Hematopoietic multipotent progenitor cell treated with erythropoietin and hydrocortisone succinate and interleukin-3 and kit ligand, for 6 days (in vitro differentiated cells): ENCODE measurements at regions not wholly inside any gene's neighbourhood (a gene's known extent, or its start where the extent isn't known, plus 50 kb on each side); places are given as distances from the start of the nearest gene placed in this dataset.

Source experiments
- DNase-seq: peaks from one replicate; pipeline ENCODE4 v3.0.0-alpha.2; 2015

- DNase-seq: no peak
Observed at GRCh38 chr15:93469994-93470393, 381.0 kb upstream of the RGMA start.

- no peak for DNase-seq
Observed at GRCh38 chr15:93467337-93467736, 378.3 kb upstream of the RGMA start.

- no peak for DNase-seq
Observed at GRCh38 chr15:93466380-93466779, 377.4 kb upstream of the RGMA start.

- no peak for DNase-seq
Observed at GRCh38 chr15:93462690-93463089, 373.7 kb upstream of the RGMA start.

GRCh38 chr15:93460717-93461116 is 371.7 kb upstream of the RGMA start:
- no peak for DNase-seq

GRCh38 chr15:93459396-93459795 is 370.4 kb upstream of the RGMA start:
- DNase-seq: no peak

- no peak for DNase-seq
Observed at GRCh38 chr15:93458597-93458996, 369.6 kb upstream of the RGMA start.

- no peak for DNase-seq
Observed at GRCh38 chr15:93454788-93455187, 365.8 kb upstream of the RGMA start.

GRCh38 chr15:93452537-93453211 is 363.7 kb upstream of the RGMA start:
- no peak for DNase-seq

- no peak for DNase-seq
Observed at GRCh38 chr15:93451822-93452221, 362.8 kb upstream of the RGMA start.

- DNase-seq: no peak
Observed at GRCh38 chr15:93451265-93451664, 362.3 kb upstream of the RGMA start.

- no peak for DNase-seq
Observed at GRCh38 chr15:93449798-93450197, 360.8 kb upstream of the RGMA start.

- DNase-seq: no peak
Observed at GRCh38 chr15:93438310-93438709, 349.3 kb upstream of the RGMA start.

- DNase-seq: no peak
Observed at GRCh38 chr15:93432474-93432873, 343.5 kb upstream of the RGMA start.

- no peak for DNase-seq
Observed at GRCh38 chr15:93428807-93429351, 339.9 kb upstream of the RGMA start.

- DNase-seq: no peak
Observed at GRCh38 chr15:93428150-93428549, 339.1 kb upstream of the RGMA start.

- DNase-seq: no peak
Observed at GRCh38 chr15:93424131-93424530, 335.1 kb upstream of the RGMA start.

GRCh38 chr15:93422476-93422875 is 333.5 kb upstream of the RGMA start:
- no peak for DNase-seq

GRCh38 chr15:93420477-93420876 is 331.5 kb upstream of the RGMA start:
- no peak for DNase-seq

- no peak for DNase-seq
Observed at GRCh38 chr15:93420050-93420452, 331.0 kb upstream of the RGMA start.

- no peak for DNase-seq
Observed at GRCh38 chr15:93418566-93418965, 329.6 kb upstream of the RGMA start.

- no peak for DNase-seq
Observed at GRCh38 chr15:93417631-93418030, 328.6 kb upstream of the RGMA start.

GRCh38 chr15:93417156-93417555 is 328.1 kb upstream of the RGMA start:
- no peak for DNase-seq

- DNase-seq: no peak
Observed at GRCh38 chr15:93415576-93415975, 326.6 kb upstream of the RGMA start.

GRCh38 chr15:93414576-93415231 is 325.7 kb upstream of the RGMA start:
- no peak for DNase-seq
